ENCODE measurements at regions not wholly inside any gene's neighbourhood (a gene's known extent, or its start where the extent isn't known, plus 50 kb on each side); places are given as distances from the start of the nearest gene placed in this dataset.

DNA sequence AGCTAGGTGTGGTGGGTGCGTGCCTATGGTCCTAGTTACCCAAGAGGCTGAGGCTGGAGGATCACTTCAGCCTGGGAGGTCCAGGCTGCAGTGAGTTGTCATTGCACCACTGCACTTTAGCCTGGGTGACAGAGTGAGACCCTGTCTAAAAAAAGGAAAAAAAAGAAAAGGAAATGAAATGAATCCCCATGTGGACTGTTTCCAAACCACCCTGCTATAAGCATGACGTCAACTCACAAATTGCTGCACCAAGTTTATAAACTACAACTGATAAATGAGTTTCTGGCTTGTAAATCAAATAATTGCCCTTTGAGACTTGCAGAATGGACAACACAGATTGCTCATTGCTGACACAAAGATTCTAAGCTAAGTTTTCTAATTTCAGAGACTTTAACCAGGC is 51.0 kb upstream of the STK38L start:
- TF ChIP-seq, protein P1, sequence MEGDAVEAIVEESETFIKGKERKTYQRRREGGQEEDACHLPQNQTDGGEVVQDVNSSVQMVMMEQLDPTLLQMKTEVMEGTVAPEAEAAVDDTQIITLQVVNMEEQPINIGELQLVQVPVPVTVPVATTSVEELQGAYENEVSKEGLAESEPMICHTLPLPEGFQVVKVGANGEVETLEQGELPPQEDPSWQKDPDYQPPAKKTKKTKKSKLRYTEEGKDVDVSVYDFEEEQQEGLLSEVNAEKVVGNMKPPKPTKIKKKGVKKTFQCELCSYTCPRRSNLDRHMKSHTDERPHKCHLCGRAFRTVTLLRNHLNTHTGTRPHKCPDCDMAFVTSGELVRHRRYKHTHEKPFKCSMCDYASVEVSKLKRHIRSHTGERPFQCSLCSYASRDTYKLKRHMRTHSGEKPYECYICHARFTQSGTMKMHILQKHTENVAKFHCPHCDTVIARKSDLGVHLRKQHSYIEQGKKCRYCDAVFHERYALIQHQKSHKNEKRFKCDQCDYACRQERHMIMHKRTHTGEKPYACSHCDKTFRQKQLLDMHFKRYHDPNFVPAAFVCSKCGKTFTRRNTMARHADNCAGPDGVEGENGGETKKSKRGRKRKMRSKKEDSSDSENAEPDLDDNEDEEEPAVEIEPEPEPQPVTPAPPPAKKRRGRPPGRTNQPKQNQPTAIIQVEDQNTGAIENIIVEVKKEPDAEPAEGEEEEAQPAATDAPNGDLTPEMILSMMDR (IDR thresholded peaks at IDR 0.05): no peak
- no peak for TF ChIP-seq POLR2AphosphoS5 (IDR thresholded peaks at IDR 0.05)
- no peak for TF ChIP-seq POLR2A (IDR thresholded peaks at IDR 0.05)

Data from suprapubic skin (tissue), 4 donors.